ENCODE measurements at regions not wholly inside any gene's neighbourhood (a gene's known extent, or its start where the extent isn't known, plus 50 kb on each side); places are given as distances from the start of the nearest gene placed in this dataset.

DNA sequence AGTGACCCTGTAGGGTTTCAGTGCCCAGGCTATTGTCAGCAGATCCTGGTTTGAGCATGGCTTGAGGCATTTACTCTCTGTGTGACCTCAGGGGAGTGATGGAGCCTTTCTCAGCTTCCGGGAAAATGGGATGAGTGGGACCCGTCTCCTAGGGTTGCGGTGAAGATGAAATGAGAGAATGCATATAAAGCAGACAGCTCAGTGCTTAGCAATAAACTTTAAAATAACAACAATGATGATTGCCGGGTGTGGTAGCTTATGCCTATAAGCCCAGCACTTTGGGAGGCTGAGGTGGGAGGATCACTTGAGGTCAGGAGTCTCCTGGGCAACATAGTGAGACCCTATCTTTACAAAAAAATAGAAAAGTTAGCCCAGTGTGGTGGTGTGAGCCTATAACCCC lies 106.0 kb upstream of the MTHFD1L start:
- DNase-seq (ENCODE audit: low read depth): no peak
- no peak overlapping the region for H3K4me3 ChIP-seq (ENCODE audit: low read depth, low read length)
- TF ChIP-seq, protein P1, sequence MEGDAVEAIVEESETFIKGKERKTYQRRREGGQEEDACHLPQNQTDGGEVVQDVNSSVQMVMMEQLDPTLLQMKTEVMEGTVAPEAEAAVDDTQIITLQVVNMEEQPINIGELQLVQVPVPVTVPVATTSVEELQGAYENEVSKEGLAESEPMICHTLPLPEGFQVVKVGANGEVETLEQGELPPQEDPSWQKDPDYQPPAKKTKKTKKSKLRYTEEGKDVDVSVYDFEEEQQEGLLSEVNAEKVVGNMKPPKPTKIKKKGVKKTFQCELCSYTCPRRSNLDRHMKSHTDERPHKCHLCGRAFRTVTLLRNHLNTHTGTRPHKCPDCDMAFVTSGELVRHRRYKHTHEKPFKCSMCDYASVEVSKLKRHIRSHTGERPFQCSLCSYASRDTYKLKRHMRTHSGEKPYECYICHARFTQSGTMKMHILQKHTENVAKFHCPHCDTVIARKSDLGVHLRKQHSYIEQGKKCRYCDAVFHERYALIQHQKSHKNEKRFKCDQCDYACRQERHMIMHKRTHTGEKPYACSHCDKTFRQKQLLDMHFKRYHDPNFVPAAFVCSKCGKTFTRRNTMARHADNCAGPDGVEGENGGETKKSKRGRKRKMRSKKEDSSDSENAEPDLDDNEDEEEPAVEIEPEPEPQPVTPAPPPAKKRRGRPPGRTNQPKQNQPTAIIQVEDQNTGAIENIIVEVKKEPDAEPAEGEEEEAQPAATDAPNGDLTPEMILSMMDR (IDR thresholded peaks at IDR 0.05; ENCODE audit: insufficient read depth, low read length): no peak

DNA sequence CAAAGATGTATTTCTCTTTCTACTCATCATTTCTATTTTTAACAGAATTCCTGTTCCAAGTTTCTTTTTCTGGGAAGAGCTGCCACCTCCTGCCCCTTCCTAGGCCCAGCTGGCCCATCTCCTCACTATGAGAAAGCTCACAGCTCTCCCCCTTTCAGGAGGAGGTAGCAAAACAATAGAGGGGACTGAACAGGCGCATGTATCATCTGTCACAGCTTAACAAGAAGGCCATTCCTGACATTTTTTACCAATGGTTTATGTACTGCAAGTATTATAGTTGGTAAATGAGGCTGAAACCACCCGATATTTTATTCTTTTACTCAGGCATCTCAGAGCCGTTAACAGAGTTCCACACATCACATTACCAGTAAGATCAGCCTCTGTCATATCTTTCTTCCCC lies 103.7 kb upstream of the MTHFD1L start:
- no peak for DNase-seq (ENCODE audit: low read depth)
- TF ChIP-seq, protein P1 (IDR thresholded peaks at IDR 0.05; ENCODE audit: insufficient read depth, low read length): no peak

DNA sequence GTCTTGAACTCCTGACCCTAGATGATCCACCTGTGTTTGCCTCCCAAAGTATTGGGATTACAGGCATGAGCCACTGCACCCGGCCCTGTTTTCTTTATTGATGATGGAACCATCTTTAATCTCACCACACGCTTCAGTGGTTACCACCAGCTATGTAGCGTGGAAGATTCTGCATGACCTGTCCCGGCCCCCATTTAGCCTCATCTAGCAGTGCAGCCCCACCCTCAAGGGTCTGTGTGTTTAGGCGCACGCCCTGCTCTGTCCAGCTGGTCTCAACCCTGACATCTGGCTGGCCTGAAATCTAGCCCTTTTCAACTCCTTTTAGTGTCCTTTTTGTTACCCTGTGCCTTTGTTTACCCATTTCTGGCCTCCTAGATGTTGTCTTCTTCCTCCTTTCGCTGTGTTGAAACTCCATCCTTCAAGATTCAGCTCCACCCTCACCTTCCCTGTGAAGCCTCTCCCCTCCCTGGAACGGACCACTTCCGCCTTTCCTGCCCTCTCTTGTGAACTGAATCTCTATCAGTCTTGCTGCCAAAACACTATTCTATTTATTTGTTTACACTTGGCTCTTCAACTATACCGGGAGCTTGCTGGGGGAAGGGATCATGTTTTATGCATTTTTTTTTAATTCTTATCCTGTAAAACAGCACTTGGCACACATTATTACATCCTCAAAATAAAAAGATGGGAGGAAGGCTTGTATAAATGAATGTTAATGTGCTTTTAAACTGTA lies 101.0 kb upstream of the MTHFD1L start:
- TF ChIP-seq, protein P1 (IDR thresholded peaks at IDR 0.05; ENCODE audit: insufficient read depth, low read length): no peak

More for the DNA sequence above, 103.7 kb upstream of the MTHFD1L start:
- H3K4me3 ChIP-seq (ENCODE audit: low read depth, low read length): no peak overlapping the region

DNA sequence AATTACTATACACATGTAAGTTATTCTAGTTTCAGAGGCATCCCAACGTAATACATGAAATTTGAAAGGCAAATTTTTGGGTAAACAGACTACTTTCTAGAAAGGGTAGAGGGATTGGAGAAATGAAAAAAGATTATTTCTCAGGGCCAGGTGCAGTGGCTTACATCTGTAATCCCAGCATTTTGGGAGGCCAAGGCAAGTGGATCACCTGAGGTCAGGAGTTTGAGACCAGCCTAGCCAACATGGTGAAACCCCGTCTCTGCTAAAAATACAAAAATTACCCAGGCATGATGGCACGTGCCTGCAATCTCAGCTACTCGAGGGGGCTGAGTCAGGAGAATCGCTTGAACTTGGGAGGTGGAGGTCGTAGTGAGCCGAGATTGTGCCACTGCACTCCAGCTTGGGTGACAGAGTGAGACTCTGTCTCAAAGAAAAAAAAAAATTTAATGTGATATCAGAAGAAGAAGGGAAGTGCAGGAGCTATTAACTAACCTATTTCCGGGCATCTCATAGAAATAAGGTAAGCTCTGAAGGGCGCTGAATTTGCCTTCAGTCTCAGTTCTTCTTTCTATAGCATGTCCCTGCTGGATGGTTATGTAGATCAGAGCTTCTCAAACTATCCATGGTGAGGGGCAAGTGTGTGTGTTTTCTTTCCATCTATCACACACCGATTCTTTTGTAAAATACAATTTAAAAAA lies 100.3 kb upstream of the MTHFD1L start:
- H3K4me3 ChIP-seq (ENCODE audit: low read depth, low read length): no peak overlapping the region
- TF ChIP-seq, protein P1 (IDR thresholded peaks at IDR 0.05; ENCODE audit: insufficient read depth, low read length): no peak
- no peak for DNase-seq (ENCODE audit: low read depth)

More for the DNA sequence above, 101.0 kb upstream of the MTHFD1L start:
- H3K4me3 ChIP-seq (ENCODE audit: low read depth, low read length): no peak overlapping the region
- DNase-seq (ENCODE audit: low read depth): no peak

DNA sequence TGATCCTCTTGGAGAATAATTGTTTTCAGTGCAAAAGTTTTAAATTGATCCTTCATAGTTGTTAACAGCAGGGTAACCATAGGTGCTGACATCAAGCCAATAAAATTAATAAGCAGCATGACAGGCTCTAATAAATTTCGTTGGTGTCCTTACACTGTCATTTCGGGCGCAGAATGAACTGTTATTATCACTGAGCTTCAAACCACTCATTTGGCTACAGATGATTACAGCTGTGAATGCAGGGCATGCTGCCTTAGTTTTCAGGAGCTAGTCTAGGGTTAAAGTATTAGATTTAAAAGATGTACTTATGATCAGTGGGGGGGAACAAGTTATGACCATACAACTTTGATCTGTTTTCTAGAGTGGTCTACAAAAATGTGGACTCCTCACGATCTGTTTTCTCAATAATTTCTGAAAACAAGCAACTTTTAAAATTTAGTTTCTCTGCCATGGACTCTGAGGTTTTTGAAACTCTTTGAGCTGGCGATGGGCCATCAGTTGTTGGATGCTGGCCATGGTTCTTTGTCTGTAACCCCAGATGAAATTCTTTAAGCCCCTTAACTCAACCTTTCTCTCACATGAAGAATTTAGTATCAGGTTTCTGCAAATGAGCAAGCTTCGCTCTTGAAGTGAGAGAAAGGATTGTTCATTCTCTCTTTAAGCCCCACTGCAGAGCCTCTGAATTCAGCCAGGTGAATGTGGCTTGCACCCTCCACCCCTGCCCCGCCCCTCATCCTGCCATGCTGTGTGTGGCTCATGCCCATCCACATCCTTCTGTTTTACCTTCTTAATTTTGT lies 99.1 kb upstream of the MTHFD1L start:
- TF ChIP-seq, protein P1 (IDR thresholded peaks at IDR 0.05; ENCODE audit: insufficient read depth, low read length): no peak
- peak; percentile 42 for DNase-seq (ENCODE audit: low read depth)
- no peak overlapping the region for H3K4me3 ChIP-seq (ENCODE audit: low read depth, low read length)

- TF ChIP-seq, protein P1 (IDR thresholded peaks at IDR 0.05; ENCODE audit: insufficient read depth, low read length): no peak
- no peak overlapping the region for H3K4me3 ChIP-seq (ENCODE audit: low read depth, low read length)
These were observed 98.3 kb upstream of the MTHFD1L start for GRCh38 chr6:150767161-150767560.

More at GRCh38 chr6:150767161-150767560, 98.3 kb upstream of the MTHFD1L start:
- no peak for DNase-seq (ENCODE audit: low read depth)

Measured in fibroblast of the aortic adventitia (primary cell).